HG03060 (cell line): ENCODE measurements at regions not wholly inside any gene's neighbourhood (a gene's known extent, or its start where the extent isn't known, plus 50 kb on each side); places are given as distances from the start of the nearest gene placed in this dataset.
"Not testable (repeated sequence)": the region's sequence is repeated elsewhere in the genome, so short reads cannot be mapped to it uniquely, and the experiment has no call there.

ENCODE experiments used
- ATAC-seq: cut with Tn5 transposase; IDR thresholded peaks from one replicate; pipeline ENCODE4 v1.9.1; 2021; ENCODE audit warnings: low read depth, moderate number of reproducible peaks; ENCODE audit not compliant: unreplicated experiment

DNA sequence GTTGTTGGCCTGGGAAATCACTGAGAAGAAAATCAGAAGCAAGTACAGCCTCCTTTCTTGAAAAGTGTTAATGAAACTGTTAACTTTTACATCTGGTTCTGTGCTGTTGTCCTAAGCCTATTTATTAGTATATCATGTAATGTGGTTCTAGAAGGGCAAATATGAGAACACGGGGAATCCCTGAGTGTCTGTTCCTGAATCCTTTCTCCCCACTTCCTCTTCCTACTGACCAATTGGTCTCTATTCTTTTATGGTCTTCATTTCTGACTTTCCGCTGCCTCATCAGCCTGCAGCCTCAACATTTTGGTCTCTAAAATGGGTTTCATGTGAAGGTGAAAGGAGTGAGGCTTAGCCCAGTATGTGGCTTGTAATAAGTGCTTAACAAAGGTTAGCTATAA lies 159.9 kb upstream of the MAMLD1 start:
- ATAC-seq = no peak

DNA sequence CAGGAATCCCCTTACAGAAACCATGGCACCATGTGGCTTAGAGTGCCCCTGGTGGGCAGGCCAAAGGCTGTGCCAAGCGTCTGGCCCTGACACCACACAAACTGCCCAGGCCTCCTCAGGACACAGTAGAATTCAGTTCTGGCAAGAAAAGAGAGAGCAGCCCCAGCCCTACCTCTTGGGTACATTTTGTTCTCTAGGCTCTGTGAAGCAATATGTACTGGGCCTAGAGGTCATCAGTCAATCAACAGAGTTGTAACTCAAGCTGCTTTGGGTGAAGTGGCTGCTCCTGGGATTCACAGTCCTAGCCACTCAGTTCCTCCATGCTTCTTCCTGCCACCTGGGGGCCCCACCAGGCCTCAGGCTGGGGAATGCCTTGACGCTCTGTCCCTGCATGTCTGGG lies 158.1 kb upstream of the MAMLD1 start:
- ATAC-seq = no peak

DNA sequence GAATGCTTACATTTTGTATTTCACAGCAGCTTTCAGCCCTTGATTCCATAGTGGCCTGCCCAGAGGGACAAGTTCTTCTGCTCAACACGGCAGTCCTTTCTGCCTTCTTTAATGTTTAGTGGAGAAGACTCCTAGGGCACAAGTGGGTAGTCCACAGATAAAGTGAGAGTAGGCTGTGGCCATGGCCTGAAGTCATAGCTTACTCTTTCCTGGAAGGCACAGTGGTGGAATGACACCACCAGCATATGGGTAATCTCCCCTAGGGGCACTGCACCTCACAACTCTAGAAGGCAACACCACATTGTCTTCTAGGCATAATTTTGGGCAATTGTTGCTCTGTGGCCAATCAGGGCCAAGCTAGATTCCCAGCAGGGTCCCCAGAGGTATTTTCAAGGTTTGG lies 155.4 kb upstream of the MAMLD1 start:
- no peak for ATAC-seq

DNA sequence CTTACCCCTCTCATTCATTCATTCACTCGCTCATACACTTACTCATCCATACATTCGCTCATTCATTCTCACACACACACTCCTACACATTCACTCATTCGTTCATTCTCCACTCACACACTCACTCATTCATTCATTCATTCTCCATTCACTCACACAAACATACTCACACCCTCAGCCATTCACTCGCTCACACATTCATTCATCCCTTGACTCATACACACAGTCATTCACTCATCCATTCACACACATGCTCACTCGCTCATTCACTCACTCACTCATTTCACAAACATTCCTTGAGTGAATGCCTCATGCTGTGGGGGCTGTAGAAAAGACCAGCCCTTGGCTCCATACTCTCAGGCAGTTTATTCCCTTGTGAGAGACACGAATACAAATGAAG lies 151.1 kb upstream of the MAMLD1 start:
- ATAC-seq = no peak

DNA sequence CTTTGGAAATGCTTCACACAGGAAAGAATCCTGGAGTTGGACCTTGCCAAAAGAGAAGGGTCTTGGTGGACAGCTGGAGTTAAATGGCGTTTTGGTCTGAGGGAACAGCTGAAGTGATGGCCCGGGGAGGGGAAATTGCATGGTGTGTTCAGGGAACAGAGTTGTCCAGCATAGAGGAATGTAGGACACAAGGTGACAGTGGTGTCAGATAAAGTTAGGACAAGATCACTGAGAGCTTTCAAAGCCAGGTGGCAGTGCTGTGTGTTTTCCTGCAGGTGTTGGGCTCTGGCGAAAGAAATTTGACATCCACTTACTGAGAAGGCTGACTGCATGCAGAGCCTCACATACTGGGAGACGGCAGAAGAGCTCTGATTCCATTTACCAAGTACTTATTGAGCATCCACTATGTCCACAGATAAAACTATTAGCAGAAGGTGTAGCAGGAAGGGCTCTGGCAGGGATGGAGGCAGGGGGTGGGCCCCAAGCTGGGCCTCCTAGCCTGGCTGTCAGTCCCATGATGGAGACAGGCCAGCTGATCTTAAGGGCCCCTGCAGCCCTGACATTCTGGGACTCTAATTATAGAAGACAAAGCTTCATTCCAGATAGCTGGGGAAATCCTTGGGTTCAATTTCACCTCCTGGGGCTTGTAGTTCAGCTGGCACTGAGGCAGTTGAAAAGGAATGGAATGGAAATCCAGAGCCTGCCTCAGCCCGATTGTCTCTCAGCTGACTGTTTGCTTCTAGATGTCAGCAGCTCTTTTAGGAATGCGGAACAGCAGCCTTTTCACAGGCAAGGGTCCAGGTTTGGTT lies 150.2 kb upstream of the MAMLD1 start:
- no peak for ATAC-seq

DNA sequence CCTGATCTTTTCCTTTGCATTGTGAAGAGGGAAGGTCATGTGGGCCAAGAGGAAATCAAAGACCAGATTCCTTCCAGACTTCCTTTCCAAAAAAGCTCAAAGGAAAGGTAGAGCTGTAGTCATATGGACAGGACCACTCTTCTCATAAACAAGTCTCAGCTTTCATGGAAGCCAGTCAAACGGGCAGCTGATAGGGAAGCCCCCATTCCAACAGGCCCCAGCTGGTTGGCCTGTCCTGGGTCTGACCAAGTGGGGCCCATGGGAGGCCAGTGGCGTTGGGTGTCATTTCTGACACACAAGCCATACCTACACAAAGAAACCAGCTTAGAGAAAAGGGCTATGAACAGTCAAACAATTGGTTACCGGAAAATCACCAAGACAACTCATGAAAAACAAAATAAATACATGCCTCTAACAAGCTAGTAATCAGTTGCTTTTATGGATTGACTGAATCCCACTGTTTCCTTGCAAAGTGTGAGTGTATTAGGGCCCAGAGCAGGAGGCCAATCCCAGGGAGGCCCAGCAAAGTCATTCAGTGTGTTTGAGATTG lies 149.6 kb upstream of the MAMLD1 start:
- no peak for ATAC-seq

DNA sequence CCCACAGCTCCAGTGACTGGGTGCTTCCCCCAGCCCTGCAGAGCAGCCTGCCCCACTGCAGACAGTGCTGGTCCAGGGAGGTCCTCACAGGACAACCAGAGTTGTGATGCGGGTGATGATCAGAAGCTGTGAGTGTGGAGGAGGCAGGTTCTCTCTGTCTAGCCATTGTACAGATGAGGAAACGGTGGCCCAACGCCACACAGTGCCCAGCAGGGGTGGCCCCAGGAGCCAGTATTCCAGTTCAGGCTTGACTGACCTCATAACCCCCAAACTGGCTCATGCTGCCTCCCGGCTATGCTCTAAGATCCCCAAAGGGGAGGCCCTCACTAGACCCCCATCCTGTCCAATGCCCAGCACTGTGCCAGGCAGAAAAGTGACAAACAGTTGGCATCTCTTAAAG lies 147.1 kb upstream of the MAMLD1 start:
- not testable (repeated sequence) for ATAC-seq

DNA sequence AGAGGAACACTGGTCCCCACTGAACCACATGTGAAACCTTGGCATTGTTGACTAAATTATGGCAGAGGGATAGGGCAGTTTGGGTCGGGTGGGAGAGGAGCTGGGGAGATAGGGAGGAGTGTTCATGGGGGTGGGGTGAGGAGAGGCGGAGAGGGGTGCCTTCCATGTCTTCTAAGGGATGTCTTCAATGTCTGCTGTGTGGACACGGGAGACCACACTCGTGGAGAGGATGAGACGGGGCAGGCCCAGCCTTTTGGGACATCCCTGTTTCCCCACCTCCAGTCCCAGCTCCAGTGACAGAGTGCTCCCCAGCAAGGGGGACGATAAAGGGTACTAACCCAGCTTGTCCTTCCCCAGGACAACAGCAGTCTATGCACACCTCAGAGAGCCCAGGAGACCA lies 146.4 kb upstream of the MAMLD1 start:
- ATAC-seq = no peak

DNA sequence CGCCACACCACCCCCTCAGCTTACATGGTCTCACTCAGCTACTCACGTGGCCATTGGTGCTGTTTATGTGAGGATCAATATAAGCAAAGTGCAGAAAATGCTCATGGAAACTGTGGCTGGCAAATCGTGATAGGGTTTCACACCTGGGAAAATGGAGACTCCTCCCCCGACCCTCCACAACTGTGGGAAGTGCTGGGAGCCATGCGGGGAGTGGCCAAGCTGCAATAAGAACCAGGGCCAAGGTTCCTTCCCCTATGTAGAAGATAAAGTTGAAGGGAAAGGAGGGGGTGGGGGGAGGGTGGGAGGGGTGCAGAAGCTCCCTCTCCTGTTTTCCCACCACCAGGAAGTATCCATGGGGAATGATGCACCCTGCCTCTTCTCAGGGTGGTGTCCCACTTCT lies 145.5 kb upstream of the MAMLD1 start:
- ATAC-seq = no peak

DNA sequence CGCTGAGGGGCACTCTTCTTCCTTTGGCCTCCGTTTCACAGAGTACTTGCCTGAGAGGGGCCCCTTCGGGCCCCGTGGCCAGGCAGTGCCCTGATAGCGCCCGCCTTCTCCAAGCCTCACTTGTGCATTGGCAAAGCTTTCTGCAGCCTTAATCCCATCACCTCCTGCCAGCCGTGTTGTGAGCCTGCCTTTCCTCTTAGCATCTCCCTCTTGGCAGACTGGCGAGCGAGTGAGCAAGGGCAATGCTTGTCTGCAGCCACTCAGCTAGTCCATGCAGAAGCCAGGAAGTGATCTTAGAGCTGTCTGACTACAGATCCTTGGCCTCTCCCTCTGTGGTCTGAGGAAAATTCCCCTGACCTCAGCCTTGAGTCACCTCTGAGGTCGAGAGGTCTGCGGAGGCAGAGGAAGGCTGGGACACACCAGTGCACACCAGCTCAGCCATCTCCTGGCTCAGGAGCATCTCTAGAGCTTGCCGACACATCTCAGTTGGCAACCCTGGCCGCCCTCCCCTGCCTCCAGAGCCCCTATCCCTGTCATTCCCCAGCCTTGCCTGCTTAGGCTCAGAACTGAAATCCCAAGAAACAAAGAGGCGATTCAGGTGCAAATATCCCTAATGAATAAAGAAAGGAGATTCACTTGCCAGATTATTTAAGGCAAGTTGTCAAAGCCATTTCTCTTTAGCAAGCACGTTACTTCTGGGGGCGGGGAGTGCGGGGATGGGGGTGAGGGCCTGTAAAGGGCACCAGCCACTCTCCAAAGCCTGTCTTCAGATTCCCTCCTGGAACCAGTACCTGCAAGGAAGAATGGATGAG lies 143.5 kb upstream of the MAMLD1 start:
- no peak for ATAC-seq

DNA sequence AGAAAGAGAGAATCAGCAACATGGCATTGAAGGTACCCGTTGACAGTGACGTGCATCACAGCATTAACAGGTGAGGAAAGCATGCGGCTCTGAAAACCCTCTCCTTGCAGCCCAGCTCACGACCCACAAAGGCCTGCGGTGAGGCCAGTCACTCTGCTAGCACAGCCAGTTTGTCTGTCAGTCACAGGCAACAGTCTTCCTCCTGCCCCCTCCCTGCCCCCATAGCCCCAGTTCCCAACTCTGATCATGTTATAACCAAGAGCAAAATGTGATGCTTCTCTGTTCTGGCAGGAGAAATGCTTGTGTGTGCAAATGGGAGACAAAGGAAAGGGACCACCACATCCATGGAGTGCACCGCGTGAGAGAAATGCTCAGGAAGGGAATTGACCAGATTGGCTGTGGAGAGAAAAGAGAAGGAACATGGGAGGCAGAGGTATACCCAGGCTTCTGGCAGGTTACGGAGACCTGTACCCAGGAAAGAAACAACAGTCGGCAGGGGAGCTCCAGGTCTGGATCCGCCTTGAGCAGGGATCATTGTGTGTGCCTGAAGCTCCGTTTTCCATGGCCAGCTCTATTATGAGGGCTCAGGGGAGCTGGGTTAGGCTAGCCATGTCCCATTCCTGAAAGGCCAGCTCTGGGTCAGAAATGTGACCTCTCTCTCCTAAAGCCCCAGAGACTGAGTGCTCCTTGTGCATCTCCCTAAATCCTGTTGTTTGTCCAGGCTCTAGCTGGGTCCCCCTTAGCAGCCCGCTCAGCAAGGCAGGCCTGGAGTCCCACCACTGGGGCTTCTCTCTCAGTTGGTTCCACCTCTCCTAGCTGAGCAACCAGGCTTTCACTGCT lies 139.7 kb upstream of the MAMLD1 start:
- ATAC-seq = no peak

DNA sequence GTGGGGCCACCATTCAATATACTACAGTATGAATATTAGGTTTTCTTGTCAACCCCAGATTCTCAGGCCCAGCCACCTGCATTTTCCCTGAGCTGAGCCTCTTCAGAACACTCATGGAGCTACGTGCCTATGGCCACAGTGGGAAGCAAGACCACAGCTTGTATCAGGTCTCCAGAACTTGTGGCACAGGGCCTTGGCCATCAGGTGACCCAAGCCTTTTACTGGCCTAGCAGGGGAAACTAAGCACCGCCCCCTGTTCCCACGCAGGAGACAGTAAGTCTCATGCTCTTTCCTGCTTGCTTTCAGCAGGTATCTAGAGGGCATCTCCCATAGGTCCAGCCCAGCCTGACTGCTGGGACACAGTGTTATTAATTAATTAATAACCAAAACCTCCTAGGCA lies 138.4 kb upstream of the MAMLD1 start:
- no peak for ATAC-seq

DNA sequence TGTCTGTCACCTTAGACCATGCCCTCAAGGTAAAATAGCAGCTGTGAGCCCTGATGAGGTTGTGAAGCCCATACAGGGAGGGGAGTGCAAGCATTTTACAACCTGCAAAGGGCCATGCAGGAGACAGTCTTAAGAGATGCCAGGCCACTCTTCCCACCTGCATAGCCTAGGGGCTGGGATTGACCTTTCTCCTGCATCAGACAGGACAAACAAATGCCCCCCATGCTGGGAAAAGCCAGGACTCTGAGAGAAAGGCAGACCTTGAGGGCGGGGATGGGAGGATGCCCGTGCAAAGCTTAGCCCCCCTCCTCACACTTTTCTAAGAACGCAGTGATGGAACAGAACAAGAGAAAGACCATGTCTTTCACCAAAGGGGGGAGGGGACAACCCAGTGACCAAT lies 137.9 kb upstream of the MAMLD1 start:
- ATAC-seq = no peak

DNA sequence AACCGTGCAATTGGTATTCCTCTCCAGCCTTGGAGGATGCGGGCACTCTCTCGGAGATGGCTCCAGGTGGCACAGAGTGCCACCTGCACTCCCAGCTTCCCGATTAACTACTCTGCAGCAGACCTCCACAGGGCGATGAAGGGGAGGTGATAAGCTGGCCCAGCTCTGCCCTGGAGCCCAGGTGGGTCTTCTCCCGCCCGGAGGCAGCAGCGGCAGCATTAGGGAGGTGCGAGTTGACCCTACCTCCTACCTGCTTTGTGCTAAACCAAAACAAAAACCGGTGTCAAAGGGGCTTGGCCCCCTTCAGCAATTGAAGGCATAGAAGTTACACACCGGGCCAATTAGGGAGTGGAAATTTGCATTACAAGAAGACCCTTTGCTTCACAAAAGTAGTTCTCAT lies 137.4 kb upstream of the MAMLD1 start:
- no peak for ATAC-seq

DNA sequence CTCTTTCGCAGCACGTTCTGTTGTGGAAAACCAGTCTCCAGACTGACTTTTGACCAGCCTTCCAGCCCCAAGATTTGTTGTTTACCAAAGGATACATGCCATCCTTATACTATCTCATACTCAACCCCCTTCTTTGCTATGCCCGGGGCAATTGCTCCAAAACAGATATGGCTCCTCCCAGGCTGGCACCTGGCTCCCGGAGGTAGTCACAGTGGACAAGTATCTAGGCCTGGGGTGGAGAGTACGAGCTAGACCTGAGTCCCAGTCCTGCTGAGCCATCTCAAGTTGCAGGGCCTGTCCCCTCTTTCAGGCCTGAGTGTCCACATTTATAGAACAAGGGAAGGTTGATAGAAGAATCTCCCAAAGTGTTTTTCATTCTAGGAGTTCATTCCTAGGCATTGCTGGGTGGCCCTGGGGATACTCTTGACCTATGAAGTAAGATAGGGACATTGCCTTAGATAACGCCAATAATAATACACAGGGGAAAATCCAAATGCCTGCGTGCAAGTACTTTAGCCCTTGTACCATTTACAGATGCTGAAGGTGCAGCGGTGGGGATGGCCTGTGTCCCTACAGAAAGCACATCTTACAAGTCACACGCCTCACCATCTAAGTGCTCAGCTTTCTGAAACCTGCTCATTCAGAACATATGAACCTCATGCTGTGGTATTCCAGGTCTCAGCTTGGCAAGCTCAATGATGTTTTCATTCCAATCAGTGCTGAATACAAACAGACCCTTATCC lies 136.7 kb upstream of the MAMLD1 start:
- no peak for ATAC-seq

DNA sequence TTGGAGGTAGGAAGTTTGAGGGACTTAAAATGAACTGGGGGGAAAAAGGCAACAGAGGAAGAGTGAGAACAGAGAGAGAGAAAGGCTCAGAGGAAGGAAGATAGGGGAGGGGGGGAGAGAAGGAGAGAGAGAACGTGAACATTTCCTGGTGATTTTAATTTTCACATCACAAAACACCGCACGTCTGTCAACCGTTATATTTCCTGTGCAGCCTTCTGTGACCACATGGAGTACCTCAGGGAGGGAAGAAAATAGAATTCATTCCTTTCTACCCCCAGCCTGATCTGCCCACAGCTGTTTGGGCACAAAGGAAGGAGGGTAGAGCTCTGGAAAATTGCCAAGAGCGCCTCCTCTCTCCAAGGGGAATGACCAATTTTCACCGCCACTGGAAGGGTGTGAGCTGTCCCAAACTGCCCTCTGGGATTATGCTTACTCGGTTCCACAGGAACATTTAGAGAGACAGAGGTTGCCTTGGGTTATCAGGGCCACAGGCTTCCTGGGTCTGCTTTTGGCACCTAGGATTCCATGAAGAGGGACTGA lies 135.7 kb upstream of the MAMLD1 start:
- ATAC-seq = no peak

DNA sequence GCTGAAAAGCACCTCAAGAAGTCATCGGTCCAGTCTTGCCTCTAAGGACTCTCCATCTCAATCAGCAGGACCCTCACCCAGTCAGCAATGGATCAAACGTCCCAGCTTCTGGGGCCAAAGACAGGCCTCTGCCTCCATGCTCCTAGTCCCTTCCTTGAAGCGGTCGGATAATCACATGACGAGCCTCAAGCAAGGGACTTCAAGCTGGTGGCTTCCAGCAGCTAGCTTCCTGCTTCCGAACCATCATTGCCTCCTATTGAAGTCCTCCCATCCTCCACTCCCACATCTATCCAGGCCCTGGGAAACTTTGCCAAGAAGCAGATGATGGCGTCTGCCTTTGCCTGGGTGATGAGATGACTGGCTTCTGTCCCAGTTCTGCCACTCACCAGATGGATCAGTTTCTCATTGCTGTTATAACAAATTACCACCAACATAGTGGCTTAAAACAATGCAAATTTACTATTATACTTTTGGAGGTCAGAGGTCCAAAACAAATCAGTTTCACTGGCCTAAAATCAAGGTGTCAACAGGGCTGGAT lies 135.2 kb upstream of the MAMLD1 start:
- ATAC-seq = no peak

DNA sequence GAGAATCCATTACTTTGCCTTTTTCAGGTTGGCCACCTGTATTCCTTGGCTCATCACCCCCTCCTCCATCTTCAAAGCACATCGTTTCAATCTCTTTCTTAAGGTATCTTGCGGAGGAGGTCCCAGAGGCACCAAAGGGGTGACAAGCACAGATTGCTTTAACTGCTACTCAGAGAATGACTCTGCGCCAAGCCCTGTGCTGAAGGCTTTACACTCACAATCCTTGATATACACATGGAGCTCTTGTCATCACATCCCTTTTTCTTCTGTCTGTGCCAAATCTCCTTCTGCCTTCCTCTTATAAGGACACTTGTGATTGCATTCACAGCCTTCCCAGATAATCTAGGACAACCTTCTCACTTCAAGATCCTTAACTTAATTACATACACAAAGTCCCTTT lies 134.7 kb upstream of the MAMLD1 start:
- ATAC-seq = no peak

DNA sequence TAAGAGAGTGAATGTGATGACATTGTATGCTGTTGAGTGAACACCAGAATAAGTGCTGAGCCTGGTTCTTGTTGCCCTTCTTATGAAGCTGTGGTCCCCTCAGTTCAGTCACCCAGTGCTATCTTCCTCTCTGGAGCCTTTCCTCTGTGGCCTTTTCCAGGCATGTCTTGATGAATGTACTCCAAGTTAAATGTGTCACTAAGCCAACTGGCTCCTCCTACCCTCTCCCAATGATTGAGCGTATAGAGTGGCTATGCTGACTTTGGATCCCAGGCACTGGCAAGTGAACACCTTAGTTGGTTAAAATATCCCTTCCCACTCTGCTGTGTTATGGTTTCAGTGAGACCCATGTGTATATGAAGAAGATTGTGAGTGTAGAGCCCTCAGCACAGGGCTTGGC lies 134.1 kb upstream of the MAMLD1 start:
- ATAC-seq = no peak

DNA sequence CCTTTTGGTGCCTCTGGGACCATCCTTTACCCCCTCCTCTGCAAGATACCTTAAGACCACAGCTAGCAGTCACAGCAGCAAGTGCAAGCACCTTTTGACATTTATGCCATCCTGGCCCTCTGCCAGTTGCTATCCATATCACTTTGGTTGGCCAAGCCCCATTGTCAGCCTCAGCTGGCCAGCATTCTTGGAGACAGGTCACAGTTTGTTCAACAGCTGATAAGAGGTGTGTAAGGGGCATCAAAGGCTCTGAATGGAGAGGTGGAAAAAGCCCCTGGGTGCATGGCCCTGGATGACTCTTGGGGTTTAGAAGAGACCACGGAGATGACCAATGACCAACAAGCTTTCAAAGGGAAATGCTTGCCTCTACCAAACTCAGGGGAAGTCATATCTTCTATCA lies 133.6 kb upstream of the MAMLD1 start:
- ATAC-seq = no peak
